ENCODE measurements at regions not wholly inside any gene's neighbourhood (a gene's known extent, or its start where the extent isn't known, plus 50 kb on each side); places are given as distances from the start of the nearest gene placed in this dataset.

- Histone ChIP-seq H3K18ac (ENCODE audit: insufficient read length, low read depth, low read length) (no peak overlapping the region), H3K9me3 (ENCODE audit: control insufficient read depth, low read depth, low read length) (no peaks in the 10 kb centered on the region), H3K79me2 (ENCODE audit: insufficient read depth, low read length) (no peaks in the 10 kb centered on the region), H3K4me2 (ENCODE audit: insufficient read depth, insufficient read length, low read length) (no peak overlapping the region), H2BK15ac (ENCODE audit: low read depth, low read length) (no peak overlapping the region), H3K79me1 (ENCODE audit: insufficient read depth, low read depth, low read length, poor library complexity, severe bottlenecking) (no peaks in the 10 kb centered on the region), H3T11ph (ENCODE audit: low read length) (no peak overlapping the region), H2AK5ac (ENCODE audit: insufficient read length, low read length) (no peak overlapping the region), H4K8ac (replicated peaks; ENCODE audit: insufficient read length, low read depth, low read length) (no peak overlapping the region), H3K4me1 (ENCODE audit: insufficient read depth, low read length) (peaks cover under 1% of the 10 kb centered on the region; the same call in 1 of the 2 replicates), H2AFZ (ENCODE audit: low read length) (no peak overlapping the region), H4K5ac (ENCODE audit: insufficient read length, low read depth, low read length) (no peak overlapping the region), H3K27me3 (ENCODE audit: insufficient read depth, low read length) (no peaks in the 10 kb centered on the region), H3K56ac (ENCODE audit: insufficient read length, low read depth, low read length) (no peak overlapping the region), H3K23me2 (ENCODE audit: insufficient read length, low read depth, low read length, poor library complexity, severe bottlenecking) (no peaks in the 10 kb centered on the region), H2BK20ac (ENCODE audit: low read depth, low read length, poor library complexity, severe bottlenecking) (no peak overlapping the region), H2BK5ac (ENCODE audit: insufficient read length, low read length) (no peak overlapping the region), H3K4ac (ENCODE audit: low read depth, low read length) (no peak overlapping the region), H3K23ac (ENCODE audit: insufficient read length, low read depth, low read length) (no peak overlapping the region), H4K91ac (ENCODE audit: insufficient read length, low read depth, low read length) (no peak overlapping the region), H3K14ac (ENCODE audit: insufficient read depth, low read length) (no peak overlapping the region), H2BK120ac (ENCODE audit: low read depth, low read length, poor library complexity, severe bottlenecking) (no peak overlapping the region), H2BK12ac (ENCODE audit: insufficient read length, low read depth, low read length) (no peak overlapping the region), H3K27ac (ENCODE audit: insufficient read length, low read depth, low read length) (no peak overlapping the region), H3K9ac (ENCODE audit: extremely low read depth, insufficient read length, low read length) (no peak overlapping the region), H4K20me1 (ENCODE audit: control insufficient read depth, insufficient read depth, insufficient read length) (no peaks in the 10 kb centered on the region)
- peaks cover 0 to 5% (median 0%) of the 10 kb centered on the region in 3 experiments; a peak in 3 of 7 replicates for H3K36me3 Mint-ChIP-seq (ENCODE audit: insufficient read depth in 1 of 3, low read depth in 3 of 3)
- no peaks in the 10 kb centered on the region; a peak in 1 of 5 replicates for H3K9me3 Mint-ChIP-seq
- H3K27me3 Mint-ChIP-seq (ENCODE audit: low read depth): no peaks in the 10 kb centered on the region
- peaks cover 47 to 48% of the 10 kb centered on the region in 2 experiments for H3K4me1 Mint-ChIP-seq
- no CpG with 5 or more reads among the region's 1 CpG for WGBS (ENCODE audit: extremely low coverage, insufficient read length, low lambda C conversion rate)
- peak overlapping the region; percentile 39 to 86 (median 57); a peak in 6 of 7 replicates for H3K27ac Mint-ChIP-seq
- no peak overlapping the region for H3K4me3 Mint-ChIP-seq
- TF ChIP-seq CTCF (conservative IDR thresholded peaks at IDR 0.05): no peak
- no peak for DNase-seq
Measured at GRCh38 chr13:79805317-79805716, 324.4 kb downstream of the NDFIP2 start.
